HG03469 (cell line): ENCODE measurements at regions not wholly inside any gene's neighbourhood (a gene's known extent, or its start where the extent isn't known, plus 50 kb on each side); places are given as distances from the start of the nearest gene placed in this dataset.
A peak's percentile ranks its signal among the peaks of the same experiment; 100 is the strongest.

Experiments used
- ATAC-seq: cut with Tn5 transposase; IDR thresholded peaks from one replicate; pipeline ENCODE4 v1.9.1; 2021; ENCODE audit warnings: mild to moderate bottlenecking, moderate library complexity, moderate number of reproducible peaks; ENCODE audit not compliant: unreplicated experiment

DNA sequence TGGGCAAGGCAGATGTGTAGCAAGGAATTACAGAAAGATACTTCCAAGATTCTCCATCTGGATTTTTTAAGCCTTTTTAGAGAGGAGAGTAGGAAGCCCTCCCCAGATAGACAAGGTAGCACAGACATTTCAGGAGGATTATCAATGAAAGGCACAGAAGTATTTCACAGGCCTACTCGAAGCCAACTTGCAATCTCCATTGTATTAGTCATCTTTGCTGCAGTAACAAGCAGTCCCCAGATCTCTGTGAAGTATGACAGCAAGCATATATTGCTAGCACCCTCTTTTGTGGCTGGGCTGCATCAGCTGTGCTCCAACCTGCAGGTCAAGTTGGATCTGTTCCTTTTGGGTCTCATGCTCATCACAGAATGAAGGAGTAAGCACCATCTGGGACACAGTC is 101.6 kb downstream of the MAF start:
- ATAC-seq, result no peak

DNA sequence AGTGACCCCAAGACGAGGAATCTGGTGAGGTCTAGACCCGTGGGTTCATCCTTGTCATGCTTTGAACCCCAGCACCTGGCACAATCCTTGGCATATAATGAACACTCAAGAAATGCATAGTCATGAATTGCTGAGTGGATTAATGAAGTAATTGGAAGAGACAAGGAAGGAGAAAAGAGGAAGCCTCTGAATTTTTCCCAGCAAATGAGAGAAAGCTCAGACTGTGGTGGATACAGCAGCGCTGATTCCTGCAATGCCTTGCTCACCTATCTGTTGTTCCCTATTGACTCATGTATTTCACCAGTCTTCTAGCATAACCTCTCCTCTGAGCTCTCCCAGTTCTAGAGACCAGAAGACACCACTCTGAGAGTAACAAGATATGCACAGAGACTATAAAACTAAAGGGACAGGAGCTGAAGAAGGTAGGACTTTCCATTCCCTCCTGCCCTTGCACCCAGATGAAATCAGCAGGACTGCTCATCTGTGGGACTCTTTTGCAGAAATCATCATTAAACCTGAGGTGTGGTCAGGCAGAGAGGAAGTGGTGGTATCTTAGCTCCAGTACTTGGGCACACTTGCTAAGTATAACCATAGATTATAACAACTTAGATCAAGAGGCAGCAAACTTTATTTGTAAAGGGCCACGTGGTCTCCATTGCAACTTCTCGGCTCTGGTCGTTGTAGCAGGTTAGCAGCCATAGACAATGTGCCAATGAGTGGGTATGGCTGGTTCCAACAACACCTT is 102.8 kb downstream of the MAF start:
- no peak for ATAC-seq

DNA sequence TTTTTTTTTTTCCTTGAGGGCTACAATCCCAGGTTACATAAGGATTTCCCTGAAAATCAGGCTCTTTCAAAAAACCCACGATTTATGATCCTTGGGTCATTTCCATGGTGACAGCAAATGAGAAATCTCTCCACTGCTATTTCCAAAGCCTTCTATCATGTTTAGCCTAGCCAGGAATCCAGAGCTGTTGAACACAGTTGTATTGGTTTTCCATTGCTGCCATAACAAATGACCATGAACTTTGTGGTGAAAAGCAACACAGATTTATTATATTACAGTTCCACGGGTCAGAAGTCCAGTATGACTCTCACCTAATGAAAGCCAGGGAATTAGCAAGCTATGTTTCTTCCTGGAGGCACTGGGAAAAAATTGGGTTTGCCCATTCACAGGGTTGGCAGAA is 106.6 kb downstream of the MAF start:
- ATAC-seq, result no peak

DNA sequence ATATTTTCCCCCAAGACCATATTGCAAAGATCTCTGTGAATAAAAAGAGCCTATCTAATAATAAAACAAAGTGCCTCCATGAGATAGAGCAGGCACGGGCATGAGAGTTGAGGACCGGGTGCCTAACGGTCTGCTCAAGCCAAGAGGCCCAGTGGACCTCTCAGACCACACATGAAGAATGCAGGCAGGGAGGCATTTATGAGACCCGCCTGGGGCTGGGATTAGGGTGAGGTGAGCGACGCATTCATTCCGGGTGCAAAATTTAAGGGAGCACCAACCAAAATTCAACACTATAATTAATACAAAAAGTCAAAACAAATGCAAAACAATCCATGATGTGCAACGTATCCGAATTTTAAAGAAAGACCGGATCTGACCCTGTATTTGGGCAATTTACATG is 108.5 kb downstream of the MAF start:
- ATAC-seq, result no peak

DNA sequence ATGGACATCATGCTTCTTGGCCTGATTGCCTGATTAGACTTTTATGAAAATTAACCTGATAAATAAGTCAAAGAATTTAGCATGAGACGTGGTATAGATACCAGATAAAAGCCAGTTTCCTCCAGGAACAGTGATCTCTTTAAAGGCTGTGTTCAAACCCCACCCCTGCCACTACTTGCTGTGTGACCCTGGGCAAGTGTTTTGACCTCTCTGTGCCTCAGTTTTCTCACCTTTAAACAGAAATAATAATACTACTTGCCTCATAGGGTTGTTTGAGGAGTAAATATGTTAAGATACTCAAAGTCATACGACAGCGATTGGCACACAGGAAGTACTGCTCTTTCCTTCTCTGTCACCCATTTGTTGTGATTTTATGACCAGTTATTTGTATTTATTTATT is 115.5 kb downstream of the MAF start:
- no peak for ATAC-seq

DNA sequence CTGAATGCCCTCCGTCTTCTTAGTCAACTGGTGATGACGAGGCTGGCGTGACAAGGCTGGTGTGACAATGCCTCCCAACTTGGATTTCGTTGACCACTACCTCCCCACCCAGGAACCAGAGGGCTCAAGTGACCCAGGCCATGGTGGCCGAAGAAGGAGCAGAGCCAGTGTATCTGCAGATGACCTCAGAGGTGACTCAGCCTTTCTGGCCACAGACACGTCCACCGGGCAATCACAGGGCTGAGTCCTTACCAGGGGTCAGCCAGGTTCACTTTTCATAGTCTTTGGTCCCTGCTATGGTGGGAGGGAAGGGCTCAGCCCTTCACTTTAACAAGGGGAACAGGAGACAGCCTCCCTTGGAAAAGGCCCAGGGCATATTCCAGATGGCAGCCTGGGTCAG is 116.3 kb downstream of the MAF start:
- no peak for ATAC-seq

DNA sequence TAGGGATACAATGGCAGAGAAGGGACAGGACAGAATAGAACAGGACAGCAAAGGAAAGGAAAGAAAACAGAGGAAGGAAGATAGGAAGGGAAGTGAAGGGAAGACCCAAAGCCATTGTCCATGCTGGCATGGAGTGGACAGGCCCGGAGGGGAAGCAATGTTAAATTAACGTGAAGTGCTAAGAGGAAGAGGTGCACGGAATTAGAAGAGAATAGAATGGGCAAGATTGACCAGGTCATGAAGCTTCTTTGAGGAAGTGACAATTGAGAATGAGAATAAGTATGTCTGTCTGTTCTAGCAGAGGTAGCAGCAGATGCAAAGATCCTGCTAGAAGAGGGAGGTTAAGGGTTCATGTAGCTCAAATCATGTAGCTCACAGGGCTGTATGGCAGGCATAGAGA is 117.2 kb downstream of the MAF start:
- no peak for ATAC-seq

DNA sequence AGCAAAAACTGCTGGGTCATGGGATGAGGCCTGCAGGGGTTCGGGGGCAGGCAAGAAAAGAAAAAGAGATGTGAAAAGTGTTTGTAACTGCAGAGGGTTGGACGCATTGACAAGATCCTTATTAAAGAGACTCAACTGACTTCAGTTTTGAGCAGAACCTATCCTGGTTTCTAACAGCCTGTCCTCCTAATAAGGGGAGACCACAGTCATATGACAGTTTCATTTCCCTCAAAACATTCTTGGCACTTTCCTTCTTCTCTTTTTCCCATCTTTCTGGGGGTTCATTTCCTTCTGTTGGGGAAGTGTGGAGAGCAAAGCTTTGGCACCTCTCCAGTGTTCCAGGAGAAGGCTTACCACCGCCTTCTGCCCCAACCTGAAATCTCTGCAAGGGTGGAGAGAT is 118.5 kb downstream of the MAF start:
- no peak for ATAC-seq

DNA sequence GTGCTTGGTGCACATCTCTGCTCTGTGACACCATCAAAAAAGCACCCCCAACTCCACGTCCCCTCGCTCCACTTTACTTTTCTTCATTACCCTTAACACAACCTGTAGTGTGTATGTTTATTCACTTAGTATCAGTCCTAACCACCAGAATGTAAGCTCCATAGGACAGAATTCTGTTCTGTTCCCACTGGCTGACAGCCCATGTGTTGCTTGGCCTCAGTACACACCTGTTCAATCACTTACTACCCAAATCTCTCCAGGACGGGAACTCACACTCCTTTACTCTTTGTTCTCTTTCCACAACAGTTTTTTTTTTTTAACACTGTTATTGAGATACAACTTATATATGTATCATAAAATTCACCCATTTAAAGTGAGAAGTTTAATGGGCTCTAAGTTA is 119.6 kb downstream of the MAF start:
- ATAC-seq, result no peak

DNA sequence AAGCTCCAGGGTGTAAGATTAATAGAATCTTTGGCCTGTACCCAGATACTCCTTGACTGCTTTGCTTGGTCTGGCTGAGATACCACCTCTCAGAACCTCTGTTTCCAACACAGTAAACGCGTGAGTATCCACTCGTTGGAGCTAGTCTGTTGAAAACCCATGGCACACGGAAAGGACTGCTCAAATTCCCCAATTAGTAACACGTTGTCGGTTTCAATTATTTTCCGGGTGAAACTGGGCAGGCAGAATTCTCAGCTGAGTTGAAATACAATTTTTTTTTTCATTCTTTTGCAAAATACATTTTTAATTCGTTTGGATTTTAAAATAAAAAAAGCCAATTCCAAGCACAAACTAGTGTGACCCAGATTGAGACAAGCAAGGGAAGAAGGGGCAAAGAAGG is 120.5 kb downstream of the MAF start:
- ATAC-seq, result no peak

DNA sequence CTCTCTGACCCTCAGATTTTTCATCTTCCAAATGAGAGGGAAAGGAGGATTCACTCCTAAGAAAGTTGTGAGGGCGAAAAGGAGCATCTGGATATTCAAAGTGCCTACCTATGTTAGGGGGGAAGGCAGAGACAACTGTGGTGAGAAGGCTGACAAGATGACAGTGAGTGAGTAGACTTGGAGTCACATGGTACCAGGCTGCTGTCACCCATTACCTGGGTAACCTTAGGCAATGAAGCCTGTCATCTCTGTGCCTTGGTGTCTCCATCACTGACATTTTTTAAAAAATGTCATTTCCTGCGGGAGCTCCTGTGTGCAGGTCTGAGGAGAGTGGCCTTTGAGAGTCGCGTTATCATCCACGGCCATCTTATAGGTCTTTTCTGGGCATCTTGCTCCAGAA is 124.0 kb downstream of the MAF start:
- ATAC-seq, result no peak

DNA sequence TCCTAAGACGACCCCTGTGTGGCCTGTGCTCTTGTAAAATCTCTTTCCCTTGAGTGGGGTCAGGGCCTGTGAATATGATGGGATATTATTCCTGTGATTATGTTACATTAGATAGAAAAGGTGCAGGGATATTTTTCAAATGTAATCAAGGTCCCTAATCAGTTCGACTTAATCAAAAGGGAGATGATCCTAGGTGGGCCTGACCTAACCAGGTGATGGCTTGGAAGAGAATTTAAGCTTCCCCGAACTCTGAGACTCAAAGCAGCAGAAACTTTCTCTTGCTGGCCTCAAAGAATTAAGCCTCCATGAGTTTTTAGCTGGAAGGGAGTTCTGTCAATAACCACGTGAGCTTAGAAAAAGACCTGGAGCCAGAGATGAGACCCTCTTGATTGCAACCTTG is 124.7 kb downstream of the MAF start:
- ATAC-seq, result no peak

DNA sequence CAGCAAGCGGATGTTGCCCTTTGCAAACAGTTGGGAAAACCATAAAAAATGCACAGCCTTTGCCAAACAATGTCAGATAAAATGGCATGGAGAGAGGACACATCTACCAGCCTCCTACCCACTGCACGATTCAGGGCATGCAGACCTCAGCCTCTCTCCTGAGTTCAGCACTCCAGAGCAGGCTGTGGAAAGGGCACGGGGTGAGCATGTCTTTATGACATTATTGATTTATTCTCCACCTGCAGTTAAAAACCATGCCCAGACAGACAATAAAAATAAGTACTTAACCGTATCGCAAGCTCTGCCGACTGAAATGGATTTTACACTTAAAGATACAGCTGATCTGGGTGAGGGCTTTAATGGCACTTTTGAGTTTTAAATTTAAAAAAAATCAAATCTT is 127.1 kb downstream of the MAF start:
- no peak for ATAC-seq

DNA sequence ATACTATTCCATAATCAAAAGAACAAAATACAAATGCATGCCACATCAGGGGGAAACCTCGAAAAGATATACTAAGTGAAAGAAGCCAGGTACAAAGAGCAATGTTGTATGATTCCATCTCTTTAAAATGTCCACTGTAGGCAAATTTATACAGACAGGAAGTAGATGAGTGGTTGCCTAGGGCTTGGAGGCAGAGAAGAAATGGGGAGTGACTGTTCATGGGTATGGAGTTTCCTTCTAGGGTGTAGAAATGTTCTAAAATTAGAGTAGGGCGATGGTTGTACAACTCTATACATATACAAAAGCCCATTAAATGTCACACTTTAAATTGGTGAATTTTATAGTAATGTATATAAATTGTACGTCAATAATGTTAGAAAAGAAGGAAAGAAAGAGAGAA is 128.1 kb downstream of the MAF start:
- no peak for ATAC-seq

DNA sequence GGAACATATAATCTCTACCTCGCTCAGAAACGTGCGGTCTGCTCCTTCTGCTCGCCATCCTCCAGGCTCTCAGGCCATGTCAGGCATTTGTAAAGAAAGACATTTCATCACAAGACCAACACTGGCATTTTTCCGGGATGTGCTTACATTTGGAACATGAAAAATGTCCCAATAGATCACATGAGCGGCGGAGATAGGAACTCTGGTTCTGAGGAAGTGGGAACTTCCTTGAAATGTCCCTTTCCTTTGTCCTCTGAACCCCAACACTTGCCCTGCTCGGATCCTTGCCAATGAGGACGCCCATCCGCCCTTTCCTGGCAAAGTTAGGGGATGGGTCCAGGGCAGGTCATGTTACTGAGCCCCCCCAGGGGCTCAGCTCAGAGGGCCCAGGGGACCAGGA is 130.5 kb downstream of the MAF start:
- no peak for ATAC-seq

DNA sequence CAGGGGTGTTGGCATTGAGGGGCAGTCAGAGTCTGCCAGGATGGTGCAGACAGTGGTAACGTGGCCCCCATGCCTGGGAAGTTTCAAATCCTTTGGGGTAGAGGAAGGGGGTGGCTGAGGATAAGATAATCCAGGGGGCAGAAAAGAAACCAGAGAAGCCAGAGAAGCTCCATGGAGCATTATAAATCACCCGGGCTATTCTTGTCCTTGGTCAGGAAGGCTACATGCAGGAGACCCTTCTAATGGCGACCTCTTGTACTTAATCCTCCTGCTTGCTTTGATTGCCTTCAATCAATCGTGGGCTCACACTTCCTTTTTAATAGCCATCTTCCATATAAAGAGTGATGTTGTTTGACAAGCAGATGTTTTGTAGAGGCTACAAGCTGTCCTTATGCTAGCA is 131.9 kb downstream of the MAF start:
- no peak for ATAC-seq

DNA sequence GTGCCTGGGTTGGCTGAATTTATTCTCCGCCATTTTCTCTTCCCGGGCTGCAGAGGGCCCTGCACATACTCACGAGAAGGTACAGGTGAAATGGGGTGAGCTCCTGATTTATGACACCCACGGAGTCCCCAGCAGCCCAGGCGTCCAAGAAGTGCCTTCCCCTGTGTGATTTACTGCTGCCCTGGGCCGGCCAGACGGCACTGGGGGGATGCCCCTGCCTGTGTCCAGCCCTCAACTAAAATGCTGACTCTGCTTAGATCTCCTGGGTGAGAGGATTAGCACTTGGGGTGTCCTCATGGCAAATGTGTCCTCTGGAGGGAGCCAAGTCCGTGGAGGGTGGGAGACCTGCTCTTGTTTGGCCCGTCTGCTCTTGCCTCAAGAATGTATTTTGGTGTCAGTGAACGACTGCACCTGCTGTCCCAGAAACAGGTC is 132.4 kb downstream of the MAF start:
- no peak for ATAC-seq

DNA sequence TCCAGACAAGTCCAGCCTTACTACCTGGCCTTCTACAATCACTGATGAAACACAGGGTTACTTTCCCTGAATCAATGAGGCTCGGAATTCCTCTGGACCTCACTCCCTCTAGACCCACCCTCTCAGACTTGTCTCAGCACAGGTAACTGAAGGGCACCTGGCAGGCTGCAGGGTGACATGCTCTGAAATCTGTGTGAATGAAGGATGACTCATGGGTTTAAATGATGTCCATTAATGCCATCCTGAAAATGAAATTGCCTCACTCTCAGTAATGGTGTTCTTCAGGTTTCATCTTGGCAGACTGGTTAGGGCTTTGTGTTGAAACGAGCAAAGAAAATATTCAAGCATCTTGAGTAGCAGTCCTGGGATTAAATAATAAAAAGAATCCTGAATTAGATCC is 134.4 kb downstream of the MAF start:
- no peak for ATAC-seq

DNA sequence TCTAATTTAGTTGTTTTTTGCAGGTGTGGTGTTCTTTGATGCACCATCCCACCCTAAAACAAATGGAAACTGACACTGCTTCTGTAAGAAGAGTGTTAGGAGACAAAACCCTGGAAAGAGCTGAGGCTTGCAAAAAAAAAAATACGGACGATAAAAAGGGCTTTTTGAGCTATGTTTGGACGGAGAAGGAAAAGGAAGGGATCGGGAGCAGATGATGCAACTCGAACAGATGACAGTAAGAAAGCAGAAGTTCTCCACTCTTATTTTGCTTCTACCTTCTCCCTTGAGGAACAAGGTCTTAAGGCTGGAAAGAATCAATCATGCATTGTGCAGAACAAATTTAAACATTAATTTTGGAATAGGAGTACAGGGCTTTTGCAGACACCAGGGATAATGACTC is 136.7 kb downstream of the MAF start:
- no peak for ATAC-seq

DNA sequence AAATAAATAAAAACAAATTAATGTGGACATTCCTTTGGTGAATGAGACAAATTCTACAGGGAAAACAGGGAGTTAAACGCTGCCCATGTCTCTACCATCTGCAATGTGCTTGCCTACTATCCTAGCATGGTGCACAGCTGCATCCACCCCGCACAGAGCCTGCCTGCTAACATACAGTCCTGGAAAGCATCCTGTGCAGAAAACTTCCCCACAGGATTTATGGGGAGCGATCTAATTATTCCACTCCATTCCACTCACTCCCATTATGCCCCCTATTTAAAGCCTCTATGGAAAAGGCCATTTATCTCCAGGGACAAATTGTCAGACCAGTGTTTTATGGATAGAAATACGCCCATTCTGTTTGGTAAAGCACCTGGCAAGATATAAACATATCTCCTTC is 144.5 kb downstream of the MAF start:
- no peak for ATAC-seq

DNA sequence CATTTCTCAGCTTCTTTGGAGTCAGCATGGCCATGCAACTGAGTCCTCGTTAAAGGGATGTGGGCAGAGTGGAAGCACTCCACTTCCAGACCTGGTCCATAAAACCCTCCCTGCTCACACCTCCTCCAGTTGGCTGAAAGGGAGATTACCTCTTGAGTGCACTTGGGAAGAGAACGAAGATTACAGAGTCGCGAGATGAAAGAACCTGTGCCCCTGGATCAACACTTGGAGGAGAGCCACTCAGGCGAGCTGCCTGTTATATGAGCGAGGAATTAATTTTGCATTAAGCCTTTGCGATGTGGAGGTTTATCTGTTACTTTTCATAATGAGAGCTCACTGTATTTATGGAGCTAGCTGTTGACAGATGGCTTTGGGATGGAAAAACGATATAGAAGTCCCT is 147.9 kb downstream of the MAF start:
- no peak for ATAC-seq

DNA sequence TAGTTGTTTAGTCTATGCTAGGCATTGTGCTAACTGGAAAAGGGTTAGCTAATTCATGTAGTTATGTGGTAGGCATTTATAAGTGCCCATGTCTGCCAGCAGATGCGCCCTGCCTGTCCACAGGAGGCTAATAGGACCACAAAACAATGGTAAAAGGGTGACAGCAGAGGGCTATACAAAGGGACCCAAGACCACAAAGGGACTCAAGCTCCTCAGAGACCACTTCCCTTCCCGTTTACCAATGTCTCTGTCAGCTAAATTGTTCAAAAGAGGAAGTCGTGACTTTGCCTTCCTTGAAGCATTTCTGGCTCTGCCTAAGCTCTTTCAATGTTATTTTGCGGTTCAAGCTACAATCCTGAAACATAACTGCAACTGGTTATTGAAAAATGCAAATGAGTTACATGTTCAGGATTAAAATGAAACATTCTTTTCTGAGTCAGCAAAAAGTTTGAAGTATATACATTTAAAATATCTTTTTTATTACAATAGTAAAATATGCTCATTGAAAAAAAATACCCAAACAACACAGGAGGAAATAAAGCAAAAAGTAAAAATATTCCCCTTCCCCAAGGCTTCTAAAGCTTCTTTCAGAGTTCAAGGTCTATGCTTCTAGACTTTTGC is 149.2 kb downstream of the MAF start:
- peak; percentile 65 for ATAC-seq

DNA sequence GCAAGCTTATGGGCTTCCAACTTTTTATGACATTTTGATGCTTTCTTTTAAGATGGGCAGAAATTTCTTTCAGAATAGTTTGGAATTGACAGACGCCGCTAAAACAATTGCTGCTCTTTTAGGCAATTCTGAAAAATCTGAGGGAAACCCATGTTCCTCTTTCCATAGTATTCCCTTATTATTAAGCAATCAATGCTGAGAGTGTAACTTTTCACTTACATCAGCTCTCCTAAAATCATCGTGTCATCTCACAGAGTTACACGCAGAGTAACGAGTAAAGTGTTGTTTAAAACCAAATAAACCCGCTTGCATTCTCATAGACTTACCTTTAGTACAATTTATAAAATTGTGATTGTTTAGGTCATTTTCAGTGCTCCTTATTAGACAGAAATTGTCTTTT is 150.6 kb downstream of the MAF start:
- ATAC-seq, result no peak
